Keratinocyte (primary cell): ENCODE measurements at regions not wholly inside any gene's neighbourhood (a gene's known extent, or its start where the extent isn't known, plus 50 kb on each side); places are given as distances from the start of the nearest gene placed in this dataset.

Experiments
- EZH2 ChIP-seq: IDR thresholded peaks from one replicate; pipeline ENCODE4 v1.6.1; 2012; ENCODE audit warnings: inconsistent platforms, mild to moderate bottlenecking, low read length, moderate library complexity
- TF ChIP-seq, protein P1 (sequence below), 3 experiments: IDR thresholded peaks in 1 of 3; conservative IDR thresholded peaks in 1 of 3; optimal IDR thresholded peaks in 1 of 3; 2 replicates in 2 of 3; 3 replicates in 1 of 3; pipeline versions ENCODE3 to v1.5.1; 2011; ENCODE audit warnings: low read length in 3 of 3, mild to moderate bottlenecking in 3 of 3, moderate library complexity in 2 of 3, control low read depth in 1 of 3, inconsistent platforms in 1 of 3; ENCODE audit not compliant: insufficient read depth in 2 of 3; ENCODE audit errors: extremely low read depth in 1 of 3

DNA sequence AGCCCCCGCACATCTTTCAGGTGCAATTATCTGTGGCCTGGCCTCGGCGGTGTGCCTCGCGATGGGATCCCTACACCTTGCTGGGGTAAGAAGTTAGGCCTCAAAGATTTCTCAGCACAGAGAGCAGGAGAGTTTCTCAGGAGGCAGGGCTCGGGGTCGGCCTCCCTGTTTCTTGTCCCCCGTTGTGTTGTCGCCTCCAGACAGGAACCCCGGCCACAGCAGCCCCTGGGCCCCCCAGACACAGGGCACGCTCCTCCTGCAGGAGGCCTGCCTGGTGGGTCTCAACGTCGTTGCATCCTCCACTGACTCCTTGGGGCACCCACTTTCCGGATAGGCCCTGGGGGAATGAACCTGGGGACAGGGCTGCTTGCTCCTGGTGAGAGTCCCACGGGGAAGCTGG lies 229.1 kb upstream of the SHH start:
- TF ChIP-seq, protein P1, sequence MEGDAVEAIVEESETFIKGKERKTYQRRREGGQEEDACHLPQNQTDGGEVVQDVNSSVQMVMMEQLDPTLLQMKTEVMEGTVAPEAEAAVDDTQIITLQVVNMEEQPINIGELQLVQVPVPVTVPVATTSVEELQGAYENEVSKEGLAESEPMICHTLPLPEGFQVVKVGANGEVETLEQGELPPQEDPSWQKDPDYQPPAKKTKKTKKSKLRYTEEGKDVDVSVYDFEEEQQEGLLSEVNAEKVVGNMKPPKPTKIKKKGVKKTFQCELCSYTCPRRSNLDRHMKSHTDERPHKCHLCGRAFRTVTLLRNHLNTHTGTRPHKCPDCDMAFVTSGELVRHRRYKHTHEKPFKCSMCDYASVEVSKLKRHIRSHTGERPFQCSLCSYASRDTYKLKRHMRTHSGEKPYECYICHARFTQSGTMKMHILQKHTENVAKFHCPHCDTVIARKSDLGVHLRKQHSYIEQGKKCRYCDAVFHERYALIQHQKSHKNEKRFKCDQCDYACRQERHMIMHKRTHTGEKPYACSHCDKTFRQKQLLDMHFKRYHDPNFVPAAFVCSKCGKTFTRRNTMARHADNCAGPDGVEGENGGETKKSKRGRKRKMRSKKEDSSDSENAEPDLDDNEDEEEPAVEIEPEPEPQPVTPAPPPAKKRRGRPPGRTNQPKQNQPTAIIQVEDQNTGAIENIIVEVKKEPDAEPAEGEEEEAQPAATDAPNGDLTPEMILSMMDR (optimal IDR thresholded peaks at IDR 0.05 in 1 of 3, IDR thresholded peaks at IDR 0.05 in 1 of 3, conservative IDR thresholded peaks at IDR 0.05 in 1 of 3; ENCODE audit: extremely low read depth in 1 of 3, insufficient read depth in 2 of 3, low read length in 3 of 3), result no peak
- TF ChIP-seq EZH2, result no peak
